Heart right ventricle (tissue), 16 donors: ENCODE measurements at regions not wholly inside any gene's neighbourhood (a gene's known extent, or its start where the extent isn't known, plus 50 kb on each side); places are given as distances from the start of the nearest gene placed in this dataset.
A peak's percentile ranks its signal among the peaks of the same experiment; 100 is the strongest.

Experiments
- ATAC-seq, 8 donors: fragments of 200-7000 bp; cut with Tn5 transposase; one replicate each; pipeline ENCODE4 v1.9.1; 2020; ENCODE audit warnings: mild to moderate bottlenecking in 8 of 8, moderate library complexity in 8 of 8, moderate number of reproducible peaks in 1 of 8
- DNase-seq, 2 donors: peaks; one replicate each; pipeline ENCODE4 v3.0.0-alpha.2; 2020
- H3K27ac ChIP-seq, 10 donors: fragments of 200-600 bp; sonication (generic) in 2 of 10; one replicate each; pipeline versions ENCODE4 v1.5.0 to v1.8.0; 2020 to 2022; ENCODE audit warnings: mild to moderate bottlenecking in 3 of 10
- H3K27me3 ChIP-seq, 7 donors: fragments of 200-600 bp; one replicate each; pipeline ENCODE4 v1.8.0; 2021 to 2022; ENCODE audit warnings: mild to moderate bottlenecking in 2 of 7
- H3K36me3 ChIP-seq, 9 donors: fragments of 200-600 bp; sonication (generic) in 1 of 9; one replicate each; pipeline versions ENCODE4 v1.5.0 to v1.8.0; 2020 to 2022; ENCODE audit warnings: mild to moderate bottlenecking in 2 of 9
- H3K4me1 ChIP-seq, 9 donors: fragments of 200-600 bp; sonication (generic) in 1 of 9; one replicate each; pipeline versions ENCODE4 v1.5.0 to v1.8.0; 2020 to 2022; ENCODE audit warnings: mild to moderate bottlenecking in 4 of 9
- H3K4me3 ChIP-seq, 10 donors: fragments of 200-600 bp; sonication (generic) in 2 of 10; one replicate each; pipeline versions ENCODE4 v1.5.0 to v1.8.0; 2020 to 2022; ENCODE audit warnings: mild to moderate bottlenecking in 7 of 10, moderate library complexity in 2 of 10
- H3K9me3 ChIP-seq, 11 donors: fragments of 200-600 bp in 10 of 11; sonication (generic) in 2 of 11; one replicate each; pipeline versions ENCODE4 v1.5.0 to v1.8.0; 2013 to 2022; ENCODE audit warnings: mild to moderate bottlenecking in 2 of 11, control low read depth in 1 of 11, moderate library complexity in 1 of 11
- CTCF ChIP-seq, 9 donors: fragments of 200-600 bp; sonication (generic) in 2 of 9; IDR thresholded peaks; one replicate each; pipeline versions ENCODE4 v1.5.0 to v1.8.0; 2021 to 2022; ENCODE audit warnings: antibody characterized with exemption in 9 of 9, mild to moderate bottlenecking in 5 of 9, moderate library complexity in 1 of 9
- WGBS, 2 donors: extraction: QIAGEN DNeasy Blood & Tissue Kit; methylation state at CpG; one replicate each; pipeline ENCODE4 v1.1.7; 2013; ENCODE audit warnings: inconsistent platforms in 1 of 2; 5-methylcytosine and 5-hydroxymethylcytosine counted together
- intact Hi-C, 10 donors: fragments of 100-400 bp; cut with DNase I; formaldehyde crosslinking; loops; one replicate each; pipeline versions ENCODE4 v1.11.1 to v1.14.2; 2022
- donor health status: Arrhythmogenic right ventricular cardiomyopathy.
- donor health status: ischemic (EF 13 %, LVEDD 7.1; RV severe dilation, severe dysfunction).
- donor health status: healthy with polysubstance abuse.
- donor health status: DM: no; HTN: yes; CAD: no.
- donor health status: DM: no; HTN: no; CAD: no.
- donor health status: ischemic (EF 25% LVEDD 6.9; RV normal size, moderate dysfunction).
- donor health status: ischemic (EF 25% LVEDD 5.7; RV mildly dilated, moderate dysfunction).
- donor health status: healthy.
- donor health status: DM: yes; HTN: yes; CAD: no.
- donor health status: Ischemic cardiomyopathy.
- donor health status: ischemic (EF 35%, LVEDD 5.7; RV mildly dilated, moderate dysfunction).
- donor health status: nonischemic (EF 11% LVEDD 7.7; RV severe dilation, severe dysfunction).
- donor health status: DM: yes; HTN: yes; CAD: no.
- donor health status: PGD.
- donor health status: ischemic (EF 29% LVEDD 5.4; RV normal size, mild dysfunction).
- donor health status: nonischemic (EF 23%, LVEDD 6.1; RV moderate dilation, normal function).

GRCh38 chr2:57544624-57545023 lies 502.0 kb upstream of the VRK2 start:
- ATAC-seq, result no peak
- H3K27ac ChIP-seq, result no peak overlapping the region
- H3K4me3 ChIP-seq, result no peak overlapping the region

GRCh38 chr2:57546478-57546877 lies 500.1 kb upstream of the VRK2 start:
- intact Hi-C loops, result no loop called here
- Histone ChIP-seq H3K4me3 (no peak overlapping the region), H3K9me3 (peaks cover 0 to 15% (median 7%) of the 10 kb centered on the region in 11 donors), H3K27me3 (no peaks in the 10 kb centered on the region), H3K4me1 (no peaks in the 10 kb centered on the region), H3K27ac (no peak overlapping the region), H3K36me3 (no peaks in the 10 kb centered on the region)
- DNase-seq (no peak), ATAC-seq (no peak)
- TF ChIP-seq CTCF (IDR thresholded peaks at IDR 0.05), result no peak

More at GRCh38 chr2:57544624-57545023, 502.0 kb upstream of the VRK2 start:
- no peaks in the 10 kb centered on the region for H3K36me3 ChIP-seq
- H3K9me3 ChIP-seq, result no peaks in the 10 kb centered on the region
- DNase-seq, result no peak
- TF ChIP-seq CTCF (IDR thresholded peaks at IDR 0.05), result no peak
- H3K27me3 ChIP-seq, result no peaks in the 10 kb centered on the region
- H3K4me1 ChIP-seq, result no peaks in the 10 kb centered on the region
- intact Hi-C loops, result no loop called here

- intact Hi-C loops, result no loop called here
- Histone ChIP-seq H3K4me3 (no peak overlapping the region), H3K9me3 (peaks cover 0 to 18% (median 8%) of the 10 kb centered on the region in 11 donors), H3K4me1 (no peaks in the 10 kb centered on the region), H3K27ac (no peak overlapping the region), H3K27me3 (no peaks in the 10 kb centered on the region), H3K36me3 (no peaks in the 10 kb centered on the region)
- ATAC-seq (no peak), DNase-seq (no peak)
- TF ChIP-seq CTCF (IDR thresholded peaks at IDR 0.05), result peak in 4 of 9 donors; percentile 14 to 40 (median 19)
- 22 to 24% methylated on average over 5 of the region's 5 CpGs for whole genome bisulfite sequencing, 2 donors
Measured at GRCh38 chr2:57549642-57550102, 496.9 kb upstream of the VRK2 start.

- Histone ChIP-seq H3K27me3 (no peaks in the 10 kb centered on the region), H3K4me3 (no peak overlapping the region), H3K36me3 (no peaks in the 10 kb centered on the region), H3K9me3 (peaks cover 0 to 24% (median 8%) of the 10 kb centered on the region in 11 donors), H3K27ac (no peak overlapping the region), H3K4me1 (no peaks in the 10 kb centered on the region)
- ATAC-seq, result no peak
- no peak for TF ChIP-seq CTCF (IDR thresholded peaks at IDR 0.05)
- no peak for DNase-seq
- 63% methylated on average over 2 of the region's 2 CpGs for WGBS, 2 donors
- intact Hi-C loops, result no loop called here
Measured at GRCh38 chr2:57550912-57551311, 495.7 kb upstream of the VRK2 start.
